HepG2 (cell line): ENCODE measurements at regions not wholly inside any gene's neighbourhood (a gene's known extent, or its start where the extent isn't known, plus 50 kb on each side); places are given as distances from the start of the nearest gene placed in this dataset.
A peak's percentile ranks its signal among the peaks of the same experiment; 100 is the strongest.

Source experiments
- ATF2 ChIP-seq: sonication (generic); formaldehyde crosslinking; IDR thresholded peaks from 2 replicates; pipeline ENCODE4 v1.4.0; 2020; ENCODE audit warnings: missing genetic modification reagents
- CEBPG ChIP-seq: IDR thresholded peaks from 2 replicates; pipeline ENCODE4 v1.6.1; 2016
- CERS6 ChIP-seq: sonication (generic); formaldehyde crosslinking; IDR thresholded peaks from 2 replicates; pipeline ENCODE4 v1.5.0; 2020; ENCODE audit warnings: missing genetic modification reagents
- FOXA3 ChIP-seq: IDR thresholded peaks from 2 replicates; pipeline ENCODE4 v1.6.1; 2016; ENCODE audit warnings: missing genetic modification reagents, missing compliant biosample characterization
- FOXP4 ChIP-seq: sonication (generic); formaldehyde crosslinking; IDR thresholded peaks from 2 replicates; pipeline ENCODE4 v1.4.0; 2020; ENCODE audit warnings: missing genetic modification reagents
- HMGXB3 ChIP-seq: sonication (generic); formaldehyde crosslinking; IDR thresholded peaks from 2 replicates; pipeline ENCODE4 v1.4.0; 2020; ENCODE audit warnings: missing genetic modification reagents, borderline replicate concordance
- HNF4A ChIP-seq: sonication (generic); formaldehyde crosslinking; IDR thresholded peaks from 2 replicates; pipeline ENCODE4 v1.4.0; 2020; ENCODE audit warnings: missing genetic modification reagents
- ISL2 ChIP-seq: sonication (generic); formaldehyde crosslinking; IDR thresholded peaks from 2 replicates; pipeline ENCODE4 v1.5.0; 2020; ENCODE audit warnings: missing genetic modification reagents
- KDM1A ChIP-seq: IDR thresholded peaks from 2 replicates; pipeline ENCODE4 v1.6.1; 2016; ENCODE audit warnings: missing compliant biosample characterization
- NCOA2 ChIP-seq: sonication (generic); formaldehyde crosslinking; IDR thresholded peaks from 2 replicates; pipeline ENCODE4 v1.8.0; 2022; ENCODE audit warnings: inconsistent platforms
- NR2F6 ChIP-seq, 2 experiments: IDR thresholded peaks; 2 replicates each; pipeline ENCODE4 v1.6.1; 2016; ENCODE audit warnings: antibody characterized with exemption in 1 of 2, mild to moderate bottlenecking in 1 of 2
- PHF21A ChIP-seq: sonication (generic); formaldehyde crosslinking; IDR thresholded peaks from 2 replicates; pipeline ENCODE4 v1.5.0; 2020; ENCODE audit warnings: mild to moderate bottlenecking, missing genetic modification reagents
- RARA ChIP-seq: IDR thresholded peaks from 2 replicates; pipeline ENCODE4 v1.6.1; 2016; ENCODE audit warnings: missing genetic modification reagents, missing compliant biosample characterization
- ZMYM3 ChIP-seq: sonication (generic); formaldehyde crosslinking; IDR thresholded peaks from 2 replicates; pipeline ENCODE4 v1.5.1; 2020; ENCODE audit warnings: mild to moderate bottlenecking, missing genetic modification reagents
- ZNF331 ChIP-seq: sonication (generic); formaldehyde crosslinking; IDR thresholded peaks from 2 replicates; pipeline ENCODE4 v1.4.0; 2020; ENCODE audit warnings: missing genetic modification reagents
- ZNF414 ChIP-seq: sonication (generic); formaldehyde crosslinking; IDR thresholded peaks from 2 replicates; pipeline ENCODE4 v1.5.0; 2020; ENCODE audit warnings: missing genetic modification reagents
- ZNF710 ChIP-seq: sonication (generic); formaldehyde crosslinking; IDR thresholded peaks from 2 replicates; pipeline ENCODE4 v1.5.0; 2020; ENCODE audit warnings: mild to moderate bottlenecking, missing genetic modification reagents, borderline replicate concordance
- ZSCAN21 ChIP-seq: sonication (generic); formaldehyde crosslinking; IDR thresholded peaks from 2 replicates; pipeline ENCODE4 v1.8.0; 2022; ENCODE audit warnings: mild to moderate bottlenecking, missing genetic modification reagents, moderate library complexity, borderline replicate concordance

GRCh38 chr16:9364721-9365369 is 273.4 kb downstream of the HAPSTR1 start (continued):
- TF ChIP-seq RARA (CRISPR knock-in tag) = peak; percentile 25
- TF ChIP-seq ZNF414 (CRISPR knock-in tag) = no peak
- peak; percentile 89; the same call in 1 of the 2 replicates for TF ChIP-seq ZNF710 (CRISPR knock-in tag)
- 0 out of 2 replicates have a peak, but pooled peaks have one; percentile 30 for TF ChIP-seq ZSCAN21 (CRISPR knock-in tag)
- TF ChIP-seq ATF2 (CRISPR knock-in tag) = 0 out of 2 replicates have a peak, but pooled peaks have one; percentile 59
- TF ChIP-seq KDM1A = peak; percentile 94
- TF ChIP-seq FOXP4 (CRISPR knock-in tag) = 0 out of 2 replicates have a peak, but pooled peaks have one; percentile 12
- 0 out of 2 replicates have a peak, but pooled peaks have one; percentile 14 for TF ChIP-seq ZNF331
- TF ChIP-seq NCOA2 (CRISPR knock-in tag) = peak; percentile 75; the same call in 1 of the 2 replicates
- TF ChIP-seq HMGXB3 (CRISPR knock-in tag) = no peak
- TF ChIP-seq ISL2 = peak; percentile 58; the same call in 1 of the 2 replicates
- peak; percentile 52 for TF ChIP-seq CEBPG (CRISPR knock-in tag)
- TF ChIP-seq ZMYM3 = peak; percentile 97
- peak; percentile 40; the same call in 1 of the 2 replicates for TF ChIP-seq PHF21A (CRISPR knock-in tag)
- no peak for TF ChIP-seq CERS6 (CRISPR knock-in tag)
- 0 out of 2 replicates have a peak, but pooled peaks have one; percentile 33 for TF ChIP-seq NR2F6 (IDR thresholded peaks at IDR 0.05)
- no peak for TF ChIP-seq NR2F6 (CRISPR knock-in tag; IDR thresholded peaks at IDR 0.05)
- peak; percentile 38; the same call in 1 of the 2 replicates for TF ChIP-seq HNF4A (CRISPR knock-in tag)
- peak; percentile 63; the same call in 1 of the 2 replicates for TF ChIP-seq FOXA3 (CRISPR knock-in tag)
